ENCODE measurements at regions not wholly inside any gene's neighbourhood (a gene's known extent, or its start where the extent isn't known, plus 50 kb on each side); places are given as distances from the start of the nearest gene placed in this dataset.
A peak's percentile ranks its signal among the peaks of the same experiment; 100 is the strongest.

DNA sequence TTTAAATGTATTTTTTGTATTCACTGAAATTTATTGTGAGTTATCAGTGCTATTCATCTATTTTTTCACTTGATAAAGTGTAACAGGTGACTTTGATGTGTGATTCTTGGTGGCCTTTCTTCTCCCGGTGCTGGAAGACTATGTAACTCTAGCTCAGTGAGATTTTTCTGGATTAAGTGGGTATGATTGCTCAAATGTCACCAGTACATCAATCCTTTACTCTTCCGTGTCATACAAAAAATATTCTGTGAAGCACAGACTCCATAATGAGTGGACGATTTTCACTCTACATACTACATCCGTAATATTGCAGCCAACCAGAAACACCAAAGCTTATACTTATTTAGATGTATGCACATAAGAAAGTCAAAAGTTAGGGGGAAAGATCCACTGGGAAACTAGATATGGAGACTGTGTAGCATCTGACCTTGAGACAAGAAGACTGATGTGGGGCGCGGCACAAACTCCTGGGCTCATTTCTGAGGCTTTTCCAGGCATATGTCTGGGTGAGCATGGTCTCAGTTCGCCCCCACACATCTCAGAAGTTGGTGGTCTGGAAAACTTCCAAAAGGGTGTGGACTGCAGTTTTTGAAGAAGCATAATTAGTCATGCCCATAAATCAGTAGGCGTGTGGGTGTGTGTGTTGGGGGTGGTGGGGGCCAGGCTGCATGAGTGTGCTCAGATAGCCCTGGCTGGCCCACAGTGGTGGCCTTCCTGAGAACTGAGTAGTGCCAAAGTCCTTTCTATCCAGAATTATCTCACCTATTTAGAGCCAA lies 53.9 kb upstream of the TENM3 start:
- peak; percentile 10 for DNase-seq (ENCODE audit: low spot score)

DNA sequence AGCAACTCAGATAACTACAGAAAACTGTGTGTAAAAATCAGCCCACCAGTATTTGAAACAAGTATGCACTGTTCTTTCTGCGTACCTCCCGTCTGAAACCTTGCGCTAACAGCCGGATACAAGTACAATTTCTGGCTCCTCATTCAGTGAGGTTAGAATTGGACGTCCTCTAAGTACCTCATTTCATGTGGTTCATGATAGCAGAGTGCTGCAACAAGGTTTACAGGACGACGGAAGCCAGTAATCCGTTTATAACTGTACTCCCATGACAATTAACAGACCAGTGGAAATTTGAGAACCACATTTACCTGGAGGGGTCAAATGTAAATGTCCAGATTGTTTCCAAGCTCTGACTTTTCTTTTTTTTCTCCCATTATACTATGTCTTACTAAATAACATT lies 52.9 kb upstream of the TENM3 start:
- DNase-seq (ENCODE audit: low spot score) = no peak

DNA sequence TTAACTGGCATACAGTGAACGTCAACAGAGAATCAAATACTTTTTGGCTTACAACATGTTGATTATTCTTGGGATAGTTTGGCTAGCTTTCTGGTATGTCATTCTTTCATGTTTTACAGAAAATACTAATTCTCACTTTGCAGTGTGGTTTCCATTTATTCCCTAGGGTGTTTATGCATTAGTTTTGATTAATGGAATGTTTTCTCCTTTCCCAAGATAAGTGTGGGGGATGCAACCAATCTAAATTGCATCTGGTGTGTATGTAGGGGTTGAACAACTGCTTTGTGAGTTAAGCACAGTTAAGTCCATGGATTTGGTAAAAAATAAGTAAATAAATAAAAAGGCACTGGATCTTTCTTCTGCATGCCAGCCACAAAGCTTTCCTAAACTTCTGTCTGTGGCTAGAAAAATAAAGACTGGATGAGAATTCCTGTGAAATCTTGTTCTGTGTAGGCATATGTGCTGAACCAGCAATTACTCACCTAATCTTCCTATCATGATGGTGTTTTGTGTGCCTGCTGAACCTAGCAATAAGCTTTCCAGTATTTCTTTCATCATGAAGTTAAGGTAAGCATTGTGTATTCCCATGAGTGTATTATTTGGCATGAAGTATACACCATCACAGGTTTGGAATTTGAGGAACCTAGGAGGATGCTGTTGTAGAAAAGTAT lies 50.6 kb upstream of the TENM3 start:
- no peak for DNase-seq (ENCODE audit: low spot score)

DNA sequence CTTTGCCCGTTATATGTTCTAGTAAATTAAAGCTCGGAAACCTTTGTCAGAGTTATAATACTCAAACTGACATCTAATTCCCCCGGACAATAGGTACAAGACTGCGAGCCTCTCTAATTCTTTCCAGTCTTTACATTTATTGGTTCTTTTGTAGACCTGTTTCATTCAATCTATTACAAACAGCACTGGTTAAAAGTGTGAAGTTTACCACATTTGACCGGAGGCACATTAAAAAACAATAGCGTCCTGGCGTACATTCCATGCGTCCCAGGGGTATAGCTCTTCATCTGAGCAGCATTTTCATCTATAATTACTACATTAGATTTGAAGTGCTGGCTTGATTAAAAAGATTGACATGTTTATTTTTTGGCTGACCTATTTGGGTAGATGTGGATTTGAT lies 49.9 kb upstream of the TENM3 start:
- no peak for DNase-seq (ENCODE audit: low spot score)
